ENCODE measurements at regions not wholly inside any gene's neighbourhood (a gene's known extent, or its start where the extent isn't known, plus 50 kb on each side); places are given as distances from the start of the nearest gene placed in this dataset.

- TF ChIP-seq ZNF8 (CRISPR knock-in tag; IDR thresholded peaks at IDR 0.05), result no peak
- no peak for TF ChIP-seq GLIS3 (CRISPR knock-in tag; IDR thresholded peaks at IDR 0.05)
- no peak for TF ChIP-seq CREB5 (CRISPR knock-in tag; IDR thresholded peaks at IDR 0.05; ENCODE audit: low read depth)
- no peak for TF ChIP-seq PATZ1 (CRISPR knock-in tag; IDR thresholded peaks at IDR 0.05; ENCODE audit: borderline replicate concordance)
- no peak for TF ChIP-seq RARB (CRISPR knock-in tag; IDR thresholded peaks at IDR 0.05)
- TF ChIP-seq ZNF70 (CRISPR knock-in tag; IDR thresholded peaks at IDR 0.05), result no peak
- no peak for TF ChIP-seq TOX (CRISPR knock-in tag; IDR thresholded peaks at IDR 0.05; ENCODE audit: borderline replicate concordance)
- TF ChIP-seq ARNTL (CRISPR knock-in tag; IDR thresholded peaks at IDR 0.05; ENCODE audit: borderline replicate concordance, low read depth), result no peak
- TF ChIP-seq CSRNP3 (CRISPR knock-in tag; IDR thresholded peaks at IDR 0.05), result no peak
- TF ChIP-seq ZC3H10 (CRISPR knock-in tag; IDR thresholded peaks at IDR 0.05), result no peak
- no peak for TF ChIP-seq CSDC2 (CRISPR knock-in tag; IDR thresholded peaks at IDR 0.05)
- no peak for TF ChIP-seq ZNF565 (CRISPR knock-in tag; conservative IDR thresholded peaks at IDR 0.05; ENCODE audit: low read depth)
- TF ChIP-seq POU6F1 (CRISPR knock-in tag; IDR thresholded peaks at IDR 0.05; ENCODE audit: borderline replicate concordance, low read depth), result no peak
Measured at GRCh38 chr2:77713412-77713811, 191.2 kb upstream of the LRRTM4 start.

Measured in SK-N-SH treated with all-trans-retinoic acid at 6 μM for 48 hours (cell line).